ENCODE measurements at regions not wholly inside any gene's neighbourhood (a gene's known extent, or its start where the extent isn't known, plus 50 kb on each side); places are given as distances from the start of the nearest gene placed in this dataset.
"Not testable (repeated sequence)": the region's sequence is repeated elsewhere in the genome, so short reads cannot be mapped to it uniquely, and the experiment has no call there.

GRCh38 chr4:3637326-3638016 is 105.2 kb upstream of the LRPAP1 start:
- no peak for TF ChIP-seq POLR2A (IDR thresholded peaks at IDR 0.05; ENCODE audit: low read length)
- TF ChIP-seq GATA1 (IDR thresholded peaks at IDR 0.05; ENCODE audit: low read depth, low read length) = no peak
- no peak for DNase-seq

- DNase-seq = no peak
- TF ChIP-seq POLR2A (IDR thresholded peaks at IDR 0.05; ENCODE audit: low read length) (no peak), GATA1 (IDR thresholded peaks at IDR 0.05; ENCODE audit: low read depth, low read length) (no peak)
These were observed 104.6 kb upstream of the LRPAP1 start for GRCh38 chr4:3636646-3637320.

- DNase-seq = not testable (repeated sequence)
These were observed 103.8 kb upstream of the LRPAP1 start for GRCh38 chr4:3636020-3636419.

GRCh38 chr4:3634894-3635820 is 102.9 kb upstream of the LRPAP1 start:
- no peak for TF ChIP-seq POLR2A (IDR thresholded peaks at IDR 0.05; ENCODE audit: low read length)
- TF ChIP-seq GATA1 (IDR thresholded peaks at IDR 0.05; ENCODE audit: low read depth, low read length) = no peak
- DNase-seq = no peak

- DNase-seq = no peak
- TF ChIP-seq POLR2A (IDR thresholded peaks at IDR 0.05; ENCODE audit: low read length) (no peak), GATA1 (IDR thresholded peaks at IDR 0.05; ENCODE audit: low read depth, low read length) (no peak)
These were observed 102.1 kb upstream of the LRPAP1 start for GRCh38 chr4:3634281-3634857.

GRCh38 chr4:3633277-3633676 is 101.1 kb upstream of the LRPAP1 start:
- not testable (repeated sequence) for DNase-seq

- DNase-seq = not testable (repeated sequence)
These were observed 100.6 kb upstream of the LRPAP1 start for GRCh38 chr4:3632794-3633193.

GRCh38 chr4:3631544-3632266 is 99.5 kb upstream of the LRPAP1 start:
- DNase-seq = not testable (repeated sequence)

GRCh38 chr4:3630598-3631543 is 98.6 kb upstream of the LRPAP1 start:
- TF ChIP-seq POLR2A (IDR thresholded peaks at IDR 0.05; ENCODE audit: low read length) (no peak), GATA1 (IDR thresholded peaks at IDR 0.05; ENCODE audit: low read depth, low read length) (no peak)
- no peak for DNase-seq

GRCh38 chr4:3630136-3630597 is 97.9 kb upstream of the LRPAP1 start:
- no peak for DNase-seq
- TF ChIP-seq GATA1 (IDR thresholded peaks at IDR 0.05; ENCODE audit: low read depth, low read length) = no peak
- no peak for TF ChIP-seq POLR2A (IDR thresholded peaks at IDR 0.05; ENCODE audit: low read length)

GRCh38 chr4:3629665-3630064 is 97.4 kb upstream of the LRPAP1 start:
- no peak for TF ChIP-seq POLR2A (IDR thresholded peaks at IDR 0.05; ENCODE audit: low read length)
- no peak for TF ChIP-seq GATA1 (IDR thresholded peaks at IDR 0.05; ENCODE audit: low read depth, low read length)
- DNase-seq = no peak

GRCh38 chr4:3629176-3629575 is 97.0 kb upstream of the LRPAP1 start:
- DNase-seq = not testable (repeated sequence)

GRCh38 chr4:3628868-3629175 is 96.6 kb upstream of the LRPAP1 start:
- no peak for DNase-seq

GRCh38 chr4:3627967-3628867 is 96.0 kb upstream of the LRPAP1 start:
- DNase-seq = not testable (repeated sequence)

More at GRCh38 chr4:3628868-3629175, 96.6 kb upstream of the LRPAP1 start:
- no peak for TF ChIP-seq GATA1 (IDR thresholded peaks at IDR 0.05; ENCODE audit: low read depth, low read length)
- TF ChIP-seq POLR2A (IDR thresholded peaks at IDR 0.05; ENCODE audit: low read length) = no peak

- not testable (repeated sequence) for DNase-seq
These were observed 95.2 kb upstream of the LRPAP1 start for GRCh38 chr4:3627456-3627855.

- not testable (repeated sequence) for DNase-seq
These were observed 94.1 kb upstream of the LRPAP1 start for GRCh38 chr4:3626131-3626884.

Data from erythroblast (primary cell).